Lung microvascular endothelial cell (primary cell): ENCODE measurements at regions not wholly inside any gene's neighbourhood (a gene's known extent, or its start where the extent isn't known, plus 50 kb on each side); places are given as distances from the start of the nearest gene placed in this dataset.
"Not testable (repeated sequence)": the region's sequence is repeated elsewhere in the genome, so short reads cannot be mapped to it uniquely, and the experiment has no call there.

Experiments used
- DNase-seq, 2 donors: peaks; one replicate each; pipeline versions ENCODE4 v3.0.0 to v3.0.0-alpha.2; 2010; ENCODE audit warnings: low read depth in 2 of 2

DNA sequence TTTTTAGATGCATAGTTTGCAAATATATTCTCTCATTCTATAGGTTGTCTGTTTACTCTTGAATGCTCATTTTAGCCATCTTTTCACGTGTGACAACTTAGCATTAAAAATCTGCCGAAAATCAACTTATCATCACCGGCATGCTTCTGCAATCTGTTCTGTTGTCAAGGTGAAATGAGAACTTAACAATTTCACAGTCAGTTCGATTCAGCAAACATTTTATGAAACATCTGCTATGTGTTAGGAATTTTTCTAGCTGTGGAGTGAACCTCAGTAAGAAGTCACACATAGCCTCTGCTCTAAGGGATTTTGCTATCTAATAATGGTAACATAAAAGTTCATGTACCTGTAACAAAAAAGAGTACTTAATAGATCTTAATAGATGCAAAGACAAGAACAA lies 256.1 kb downstream of the ZWINT start:
- no peak for DNase-seq

DNA sequence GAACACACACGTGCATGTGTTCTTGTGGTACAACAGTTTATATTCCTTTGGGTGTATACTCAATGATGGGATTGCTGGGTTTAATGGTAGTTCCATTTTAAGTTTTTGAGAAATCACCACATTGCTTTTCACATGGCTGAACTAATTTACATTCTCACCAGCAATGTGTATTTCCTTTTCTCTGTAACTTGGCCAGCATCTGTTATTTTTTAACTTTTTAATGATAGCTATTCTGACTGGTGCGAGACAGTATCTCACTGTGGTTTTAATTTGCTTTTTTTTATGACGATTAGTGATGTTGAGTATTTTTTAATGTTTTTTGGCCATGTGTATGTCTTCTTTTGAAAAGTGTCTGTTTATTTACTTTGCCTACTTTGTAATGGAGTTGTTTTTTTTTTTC lies 256.6 kb downstream of the ZWINT start:
- DNase-seq, result no peak

DNA sequence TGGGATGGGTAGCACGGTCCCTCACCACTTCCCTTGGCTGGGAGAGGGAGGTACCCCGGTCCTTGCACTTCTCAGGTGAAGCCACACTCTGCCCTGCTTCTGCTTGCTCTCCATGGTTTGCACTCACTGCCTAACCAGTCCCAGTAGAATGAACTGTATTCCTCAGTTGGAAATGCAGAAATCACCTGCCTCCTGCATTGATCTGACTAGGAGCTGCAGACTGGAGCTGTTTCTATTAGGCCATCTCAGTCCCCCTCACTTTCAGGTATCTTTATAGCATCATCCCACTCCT lies 264.9 kb downstream of the ZWINT start:
- no peak for DNase-seq

DNA sequence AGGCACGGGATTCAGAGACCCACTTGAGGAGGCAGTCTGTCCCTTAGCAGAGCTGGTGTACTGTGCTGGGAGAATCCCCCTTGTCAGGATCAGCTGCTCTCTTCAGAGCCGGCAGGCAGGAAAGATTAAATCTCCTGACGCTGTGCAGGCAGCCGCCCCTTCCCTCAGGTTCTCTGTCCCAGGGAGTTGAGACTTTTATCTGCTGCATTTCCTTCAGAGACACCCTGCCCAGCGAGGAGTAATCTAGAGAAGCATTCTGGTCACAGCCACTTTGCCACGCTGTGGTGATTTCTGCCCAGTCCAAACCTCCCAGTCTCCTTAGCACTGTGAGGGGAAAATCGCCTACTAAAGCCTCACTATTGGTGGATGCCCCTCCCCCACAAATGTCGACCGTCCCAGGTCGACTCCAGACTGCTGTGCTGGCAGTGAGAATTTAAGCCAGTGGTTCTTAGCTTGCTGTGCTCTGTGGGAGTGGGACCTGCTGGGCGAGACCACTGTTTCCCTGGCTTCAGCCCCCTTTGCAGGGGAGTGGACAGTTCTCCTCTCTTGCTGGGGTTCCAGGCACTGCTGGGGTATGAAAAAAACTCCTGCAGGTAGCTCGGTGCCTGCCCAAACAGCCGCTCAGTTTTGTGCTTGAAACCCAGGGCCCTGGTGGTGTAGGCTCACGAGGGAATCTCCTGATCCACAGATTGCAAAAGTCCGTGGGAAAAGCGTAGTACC lies 265.4 kb downstream of the ZWINT start:
- DNase-seq, result no peak

- DNase-seq, result not testable (repeated sequence)
These were observed 267.4 kb downstream of the ZWINT start for GRCh38 chr10:56093645-56094044.

DNA sequence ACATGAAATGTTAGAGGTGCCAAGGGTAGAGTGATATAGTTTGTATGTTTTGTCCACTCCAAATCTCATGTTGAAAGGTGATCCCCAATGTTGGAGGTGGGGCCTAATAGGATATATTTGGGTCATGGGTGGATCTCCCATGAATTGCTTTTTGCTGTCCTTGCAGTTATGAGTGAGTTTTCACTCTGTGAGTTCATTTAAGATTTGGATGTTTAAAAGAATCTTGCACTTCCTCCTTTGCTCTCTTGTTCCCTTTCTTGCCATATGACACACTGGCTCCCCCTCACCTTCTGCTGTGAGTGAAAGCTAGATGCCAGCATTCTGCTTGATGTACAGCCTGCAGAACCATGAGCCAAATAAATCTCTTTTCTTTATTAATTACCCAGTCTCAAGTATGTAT lies 269.2 kb downstream of the ZWINT start:
- DNase-seq, result no peak

- DNase-seq, result no peak
These were observed 270.0 kb downstream of the ZWINT start for GRCh38 chr10:56090914-56091540.

DNA sequence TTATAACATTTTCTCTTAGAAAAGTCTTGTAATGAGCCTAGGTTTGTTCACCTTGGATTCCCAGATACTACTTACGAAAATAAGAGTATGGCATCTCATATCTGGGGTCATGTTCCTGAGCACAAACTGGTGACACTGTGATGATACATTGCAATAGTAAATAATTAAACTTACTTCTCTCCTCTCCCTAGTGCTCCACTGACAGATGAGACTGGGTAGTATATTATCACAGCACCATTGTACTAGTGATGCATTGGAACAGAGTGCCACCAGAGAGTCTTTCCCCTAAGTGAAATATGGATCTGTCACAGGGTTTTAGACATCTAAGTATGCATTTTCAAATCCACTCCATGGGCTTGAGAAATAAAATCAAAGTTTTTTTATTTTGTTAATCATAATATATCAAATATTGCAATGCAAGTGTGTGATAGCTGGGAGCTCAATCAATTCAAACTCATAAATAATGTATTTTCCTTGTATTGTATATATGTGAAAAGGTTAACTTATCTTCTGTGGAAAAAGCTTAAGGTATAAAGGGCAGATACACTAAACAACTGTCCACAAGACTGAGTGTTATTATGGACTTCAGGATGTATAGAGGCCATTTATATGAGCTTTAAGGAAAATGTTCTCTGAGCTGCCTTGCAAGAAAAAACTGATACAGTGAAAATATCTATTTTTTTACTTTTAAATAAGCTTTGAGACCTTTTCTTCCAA lies 275.5 kb downstream of the ZWINT start:
- DNase-seq, result no peak

DNA sequence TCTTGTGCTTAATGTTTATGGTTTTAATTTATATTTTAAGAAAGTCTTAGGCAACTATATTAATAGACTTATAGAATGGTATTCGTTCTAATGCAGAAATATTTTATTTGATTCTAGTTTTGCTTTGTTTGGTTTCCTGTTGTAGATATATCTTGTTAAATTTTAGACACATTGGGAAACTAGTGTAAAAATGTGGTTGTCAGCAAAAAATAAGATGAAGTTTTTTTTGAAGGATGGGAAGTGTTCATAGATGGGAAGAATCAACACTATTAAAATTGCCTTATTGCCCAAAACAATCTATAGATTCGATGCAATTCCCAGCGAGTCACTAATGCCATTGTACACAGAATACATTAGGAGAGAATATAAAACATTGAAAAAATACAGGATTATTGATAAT lies 278.9 kb downstream of the ZWINT start:
- no peak for DNase-seq

DNA sequence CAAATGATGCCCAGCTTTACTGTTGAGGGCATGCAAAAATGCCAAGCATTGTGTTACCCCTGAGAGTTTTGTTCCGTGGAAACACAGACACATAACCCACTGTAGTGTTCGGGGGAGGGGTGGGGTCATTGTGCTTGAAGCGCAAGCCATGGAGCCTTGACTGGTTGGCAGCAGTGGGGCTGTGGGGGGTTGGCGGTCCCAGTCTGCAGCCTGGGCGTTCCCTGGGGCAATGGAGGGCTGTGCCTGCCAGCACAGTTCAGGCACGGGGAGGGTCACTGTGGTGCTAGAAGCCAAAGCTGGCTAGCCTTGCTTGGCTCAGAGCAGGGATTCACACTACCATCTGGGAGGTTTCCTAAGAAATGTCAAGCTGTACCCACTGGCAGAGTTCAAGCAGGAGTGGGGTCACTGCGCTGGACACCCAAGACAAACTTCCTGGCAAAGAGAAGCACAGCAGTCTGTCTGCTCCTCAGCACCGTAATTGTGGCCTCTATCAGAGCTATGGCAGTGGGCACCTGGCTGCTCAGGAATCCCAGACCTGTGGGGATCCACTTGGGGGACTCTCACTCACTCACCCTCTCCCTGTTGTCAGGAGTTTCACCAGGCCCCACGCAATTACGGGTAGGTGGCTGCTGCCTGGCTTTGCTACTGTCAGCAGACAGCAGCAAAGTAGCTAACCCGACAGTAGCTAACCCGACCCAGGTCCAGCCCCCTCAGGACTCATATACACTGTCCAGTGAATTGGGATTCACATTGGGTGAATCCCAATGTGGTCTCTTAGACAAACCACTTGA lies 292.4 kb downstream of the ZWINT start:
- DNase-seq, result no peak

DNA sequence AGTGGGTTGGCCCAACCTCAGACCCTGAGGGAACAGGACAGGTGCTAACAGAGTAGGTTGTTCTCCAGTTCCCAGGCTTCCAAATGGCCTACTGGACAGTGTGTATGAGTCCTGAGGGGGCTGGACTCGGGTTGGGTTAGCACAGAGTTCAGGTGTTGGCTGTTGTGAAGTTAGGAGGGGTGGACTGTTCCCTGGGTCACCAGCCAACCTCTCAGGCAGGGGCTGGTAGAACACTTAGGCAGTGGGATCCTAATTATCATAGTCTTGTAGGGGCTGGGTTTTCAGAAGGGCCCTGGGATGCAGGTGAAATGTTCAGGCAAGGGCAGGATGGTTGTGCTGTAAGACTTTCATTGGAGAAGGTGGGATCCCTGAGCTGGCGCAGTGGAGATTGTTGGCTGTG lies 293.0 kb downstream of the ZWINT start:
- no peak for DNase-seq

DNA sequence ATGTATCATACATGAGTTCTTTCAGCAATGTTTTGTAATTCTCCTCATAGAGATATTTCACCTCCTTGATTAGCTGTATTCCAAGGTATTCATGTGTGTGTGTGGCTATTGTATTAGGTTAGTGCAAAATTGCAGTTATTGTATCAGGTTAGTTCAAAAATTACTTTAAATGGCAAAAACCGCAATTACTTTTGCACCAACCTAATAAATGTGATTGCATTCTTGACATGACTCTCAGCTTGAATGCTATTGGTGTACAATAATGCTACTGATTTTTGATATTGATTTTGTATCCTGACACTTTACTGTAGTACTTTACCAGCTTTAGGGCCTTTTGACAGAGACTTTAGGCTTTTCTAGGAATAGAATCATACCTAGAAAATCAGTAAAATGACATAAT lies 297.4 kb downstream of the ZWINT start:
- DNase-seq, result no peak

DNA sequence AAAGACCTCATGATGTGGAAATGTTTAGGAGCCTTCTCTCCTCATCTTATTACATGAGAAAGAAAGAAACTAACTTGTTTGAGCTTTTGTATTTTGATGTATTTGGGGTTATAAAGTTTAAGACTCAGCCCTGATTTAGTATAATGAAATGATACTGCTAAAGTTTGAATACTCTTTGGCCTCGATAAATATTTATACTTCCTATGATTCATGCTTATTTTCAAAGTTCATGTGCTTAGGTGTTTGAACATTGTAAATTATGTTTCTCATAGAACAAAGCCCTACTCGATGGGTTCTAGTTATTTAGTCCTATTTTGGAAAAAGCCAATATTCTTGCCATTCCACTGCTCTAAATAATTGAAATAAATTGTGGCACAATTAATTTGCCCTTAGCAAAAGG lies 303.2 kb downstream of the ZWINT start:
- DNase-seq, result no peak

DNA sequence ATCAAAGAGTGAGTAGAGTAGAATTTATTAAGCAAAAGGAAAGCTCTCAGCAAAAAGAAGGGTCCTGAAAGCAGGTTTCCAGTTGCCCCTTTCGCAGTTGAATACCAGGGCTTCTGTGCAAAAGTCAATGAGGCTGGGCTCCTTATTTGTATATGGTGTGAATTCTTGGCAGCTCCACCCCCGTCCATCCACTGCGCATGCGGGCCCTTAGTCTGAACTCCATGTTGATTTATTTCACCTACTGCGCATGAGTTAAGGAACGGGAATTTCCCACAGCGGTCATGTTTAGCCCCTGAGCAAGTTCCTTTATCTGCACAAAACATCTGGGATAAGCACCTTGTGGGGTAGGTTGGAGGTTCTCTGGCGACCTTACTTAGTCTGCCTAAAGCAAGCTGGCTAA lies 325.6 kb downstream of the ZWINT start:
- no peak for DNase-seq

GRCh38 chr10:56028298-56029132 lies 332.5 kb downstream of the ZWINT start:
- no peak for DNase-seq

DNA sequence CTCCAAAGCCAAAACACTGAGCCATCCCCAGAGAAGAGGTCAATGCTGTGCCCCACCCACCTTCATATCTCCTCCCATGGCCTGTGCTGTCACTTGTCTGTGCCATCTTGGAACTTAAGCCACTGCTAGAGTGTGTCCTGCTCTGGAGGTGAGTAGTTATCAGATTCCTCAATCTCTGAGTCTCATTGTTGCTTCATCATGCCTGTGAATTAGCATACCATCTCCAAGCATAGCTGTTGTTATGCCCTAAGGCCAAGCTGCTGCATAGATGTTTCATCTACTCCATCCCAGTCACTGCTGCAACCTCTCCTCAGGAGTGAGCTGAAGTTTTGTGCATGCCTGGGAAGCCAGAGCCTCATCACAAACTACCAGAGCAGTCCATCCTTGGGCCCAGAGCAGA lies 349.0 kb downstream of the ZWINT start:
- DNase-seq, result no peak

DNA sequence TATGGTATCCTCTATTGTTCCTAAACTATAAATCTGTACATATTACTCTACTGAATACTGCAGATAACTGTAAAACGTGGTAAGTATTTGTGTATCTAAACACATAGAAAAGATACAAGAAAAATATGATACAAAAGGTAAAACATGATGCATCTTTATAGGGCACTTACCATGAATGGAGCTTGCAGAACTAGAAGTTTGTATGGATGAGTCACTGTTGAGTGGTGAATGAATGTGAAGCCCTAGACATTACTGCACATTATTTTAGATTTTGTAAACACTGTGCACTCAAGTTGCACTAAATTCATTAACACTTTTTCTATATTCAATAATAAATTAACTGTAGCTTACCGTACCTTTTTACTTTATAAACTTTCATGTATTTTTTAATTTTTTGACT lies 357.5 kb downstream of the ZWINT start:
- no peak for DNase-seq

DNA sequence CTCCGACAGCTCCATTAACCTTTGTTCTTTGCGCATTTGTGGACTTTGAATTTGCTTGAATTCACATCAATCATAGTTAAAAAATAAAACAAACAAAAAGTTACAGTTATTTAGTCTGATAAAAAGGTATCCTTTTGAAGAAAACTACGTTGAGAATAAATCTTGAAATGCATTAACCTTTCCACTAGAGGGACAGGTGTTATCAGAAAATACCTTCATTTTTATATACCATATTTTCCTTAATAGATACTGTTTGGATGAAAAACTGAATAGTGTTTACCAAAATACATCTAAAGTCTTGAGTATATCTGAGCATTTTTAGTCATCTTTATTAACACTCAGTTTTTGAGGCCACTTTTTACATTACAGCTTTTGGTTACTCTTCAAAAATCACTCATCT lies 371.9 kb downstream of the ZWINT start:
- no peak for DNase-seq

DNA sequence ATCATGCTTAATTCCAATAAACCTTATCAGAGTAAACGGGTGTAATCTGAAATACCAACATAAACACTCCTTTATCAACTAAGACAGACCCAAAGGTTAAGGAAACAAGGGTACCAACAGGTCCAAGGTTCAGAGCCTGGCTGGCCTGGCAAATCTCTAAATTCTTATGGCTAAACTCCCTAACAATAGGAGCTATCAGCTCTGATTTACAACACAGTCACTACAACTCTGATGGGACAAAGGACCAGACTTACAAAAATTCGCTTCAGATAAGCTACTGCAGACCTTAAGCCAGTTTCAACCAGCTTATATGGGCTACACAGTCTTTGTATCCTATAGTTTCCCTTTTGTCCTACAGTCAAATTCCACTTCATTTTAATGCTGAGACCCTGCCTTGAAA lies 381.9 kb downstream of the ZWINT start:
- no peak for DNase-seq

DNA sequence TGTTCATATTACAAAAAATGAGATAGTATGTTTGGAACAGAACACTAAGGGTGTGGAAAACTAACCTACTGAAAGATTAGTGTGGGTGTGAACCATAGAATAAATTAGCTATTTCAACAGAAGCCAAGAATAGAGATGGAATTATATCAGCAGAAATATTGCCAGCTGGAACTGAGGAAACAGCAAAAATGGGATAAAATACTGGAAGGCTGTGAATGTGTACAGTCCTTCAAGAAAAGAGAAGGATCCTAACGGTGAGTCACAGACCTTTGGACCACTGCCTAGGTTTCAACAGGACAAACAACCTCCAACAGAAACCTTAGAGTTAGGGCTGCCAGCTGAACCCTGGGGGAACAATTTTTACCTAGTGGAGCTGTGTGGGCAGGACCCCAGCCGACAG lies 395.0 kb downstream of the ZWINT start:
- DNase-seq, result no peak

DNA sequence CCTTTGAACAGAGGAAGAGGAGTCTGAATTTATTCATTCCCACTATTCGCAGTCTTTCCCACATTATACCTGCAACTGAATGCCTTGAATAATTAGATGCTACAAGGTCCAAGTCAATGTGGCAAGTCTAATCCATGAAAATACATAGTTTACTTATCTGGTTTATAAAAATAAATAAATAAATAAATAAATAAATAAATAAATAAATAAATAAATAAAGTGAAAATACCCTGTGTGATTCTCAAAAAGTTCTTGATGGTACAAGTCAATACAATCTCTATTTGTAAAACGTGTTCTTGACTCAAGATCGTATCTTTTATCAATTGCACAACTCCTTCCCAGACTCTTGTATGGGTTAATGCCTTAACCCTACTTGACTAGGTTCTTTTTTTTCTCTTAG lies 417.7 kb downstream of the ZWINT start:
- DNase-seq, result no peak

DNA sequence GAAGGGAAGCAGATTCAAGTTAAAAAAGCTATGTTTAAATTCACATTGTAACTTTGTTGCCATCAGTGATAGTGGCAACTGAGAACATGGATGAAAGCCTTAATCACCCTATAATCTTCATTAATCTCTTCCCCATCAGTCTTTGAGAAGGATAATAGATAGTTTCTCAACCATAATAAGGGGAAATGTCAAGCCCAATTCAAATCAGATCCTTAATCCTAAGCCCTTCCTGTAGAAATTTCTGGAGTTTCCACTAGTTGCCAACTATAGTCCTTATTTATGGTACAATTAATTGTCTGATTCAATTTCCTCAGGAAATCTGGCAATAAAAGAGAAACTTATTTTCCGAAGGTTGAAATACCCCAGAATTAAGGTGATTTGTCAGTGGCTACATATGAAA lies 431.8 kb downstream of the ZWINT start:
- DNase-seq, result no peak
